Ishikawa (cell line): ENCODE measurements at regions not wholly inside any gene's neighbourhood (a gene's known extent, or its start where the extent isn't known, plus 50 kb on each side); places are given as distances from the start of the nearest gene placed in this dataset.

Experiments
- CEBPB ChIP-seq: IDR thresholded peaks from 2 replicates; pipeline ENCODE4 v1.6.1; 2012
- CREB1 ChIP-seq: IDR thresholded peaks from 2 replicates; pipeline ENCODE4 v1.6.1; 2012; ENCODE audit warnings: low read depth
- EGR1 ChIP-seq: IDR thresholded peaks from 2 replicates; pipeline ENCODE4 v1.6.1; 2012
- EP300 ChIP-seq: IDR thresholded peaks from 2 replicates; pipeline ENCODE4 v1.6.1; 2012; ENCODE audit warnings: borderline replicate concordance
- FOXM1 ChIP-seq: IDR thresholded peaks from 2 replicates; pipeline ENCODE4 v1.6.1; 2012; ENCODE audit warnings: low read depth, borderline replicate concordance
- NFIC ChIP-seq: IDR thresholded peaks from 2 replicates; pipeline ENCODE4 v1.6.1; 2012
- RAD21 ChIP-seq: IDR thresholded peaks from 2 replicates; pipeline ENCODE4 v1.6.1; 2012; ENCODE audit warnings: low read depth
- REST ChIP-seq: IDR thresholded peaks from 2 replicates; pipeline ENCODE4 v1.6.1; 2012; ENCODE audit warnings: low read depth, mild to moderate bottlenecking
- TAF1 ChIP-seq: IDR thresholded peaks from 2 replicates; pipeline ENCODE4 v1.6.1; 2012; ENCODE audit warnings: low read depth, mild to moderate bottlenecking
- TEAD4 ChIP-seq: IDR thresholded peaks from 2 replicates; pipeline ENCODE4 v1.6.1; 2012
- YY1 ChIP-seq: IDR thresholded peaks from 2 replicates; pipeline ENCODE4 v1.6.1; 2012; ENCODE audit warnings: low read depth
- ZBTB7A ChIP-seq: IDR thresholded peaks from 2 replicates; pipeline ENCODE4 v1.6.1; 2012; ENCODE audit warnings: low read depth
- TF ChIP-seq, protein P1 (sequence below): IDR thresholded peaks from 2 replicates; pipeline ENCODE4 v1.6.1; 2012
- TF ChIP-seq, protein P2 (sequence below): IDR thresholded peaks from 2 replicates; pipeline ENCODE4 v1.6.1; 2012

DNA sequence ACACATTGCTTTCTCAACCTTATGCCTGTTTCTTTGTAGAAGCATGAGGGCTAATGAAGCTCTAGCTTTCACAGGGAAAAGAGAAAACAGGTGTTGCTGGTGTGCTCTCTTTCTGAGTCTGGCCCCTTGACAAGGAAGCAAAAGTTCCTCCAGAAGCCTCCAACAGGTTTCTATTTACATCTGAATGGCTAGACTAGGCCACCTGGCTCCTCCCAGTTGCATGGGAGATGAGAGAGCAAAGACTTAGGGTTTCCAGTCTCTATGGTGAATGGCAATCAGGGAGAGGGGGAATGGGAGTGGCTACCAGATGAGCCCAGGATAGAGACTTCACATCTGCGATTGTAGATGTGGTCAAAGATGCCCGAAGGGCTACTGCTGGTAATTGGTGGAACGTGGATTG is 138.1 kb upstream of the PLXNC1 start:
- TF ChIP-seq EP300 (no peak), TEAD4 (no peak), REST (no peak), TAF1 (no peak), YY1 (no peak), EGR1 (no peak), RAD21 (no peak), ZBTB7A (no peak), FOXM1 (no peak), CEBPB (no peak), NFIC (no peak), CREB1 (no peak)
- TF ChIP-seq, protein P1, sequence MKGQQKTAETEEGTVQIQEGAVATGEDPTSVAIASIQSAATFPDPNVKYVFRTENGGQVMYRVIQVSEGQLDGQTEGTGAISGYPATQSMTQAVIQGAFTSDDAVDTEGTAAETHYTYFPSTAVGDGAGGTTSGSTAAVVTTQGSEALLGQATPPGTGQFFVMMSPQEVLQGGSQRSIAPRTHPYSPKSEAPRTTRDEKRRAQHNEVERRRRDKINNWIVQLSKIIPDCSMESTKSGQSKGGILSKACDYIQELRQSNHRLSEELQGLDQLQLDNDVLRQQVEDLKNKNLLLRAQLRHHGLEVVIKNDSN, result no peak
- TF ChIP-seq, protein P2, sequence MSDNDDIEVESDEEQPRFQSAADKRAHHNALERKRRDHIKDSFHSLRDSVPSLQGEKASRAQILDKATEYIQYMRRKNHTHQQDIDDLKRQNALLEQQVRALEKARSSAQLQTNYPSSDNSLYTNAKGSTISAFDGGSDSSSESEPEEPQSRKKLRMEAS, result no peak
